NB4 (cell line): ENCODE measurements at regions not wholly inside any gene's neighbourhood (a gene's known extent, or its start where the extent isn't known, plus 50 kb on each side); places are given as distances from the start of the nearest gene placed in this dataset.

Source experiments
- MYC ChIP-seq: IDR thresholded peaks from 2 replicates; pipeline ENCODE4 v1.6.1; 2011; ENCODE audit warnings: low read depth, low read length
- POLR2A ChIP-seq: IDR thresholded peaks from 2 replicates; pipeline ENCODE4 v1.6.1; 2011; ENCODE audit warnings: mild to moderate bottlenecking; ENCODE audit not compliant: insufficient read length; ENCODE audit errors: extremely low read depth
- TF ChIP-seq, protein P1 (sequence below): IDR thresholded peaks from one replicate; pipeline ENCODE4 v1.5.1; 2012; ENCODE audit warnings: low read depth, low read length

DNA sequence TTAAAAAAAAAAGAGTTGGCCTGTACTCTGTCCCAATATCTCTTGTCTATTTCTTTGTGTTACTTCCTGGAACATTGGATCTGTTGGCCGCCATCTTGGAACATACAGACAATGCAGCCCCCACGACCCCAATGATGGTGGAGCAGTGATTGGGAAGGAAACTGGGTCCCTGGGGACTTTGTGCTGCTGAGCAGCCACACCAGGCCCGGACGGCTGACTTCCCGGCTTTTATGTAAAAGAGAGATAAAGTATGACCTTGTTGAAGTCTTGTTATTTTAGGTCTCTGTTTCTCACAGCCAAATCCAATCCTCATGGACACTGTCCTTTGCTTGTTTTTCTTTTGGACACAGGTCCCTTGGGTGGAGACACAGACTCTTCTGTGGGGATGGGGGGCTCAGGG, 204.5 kb downstream of the SALL1 start:
- TF ChIP-seq POLR2A (no peak), MYC (no peak)
- TF ChIP-seq, protein P1, sequence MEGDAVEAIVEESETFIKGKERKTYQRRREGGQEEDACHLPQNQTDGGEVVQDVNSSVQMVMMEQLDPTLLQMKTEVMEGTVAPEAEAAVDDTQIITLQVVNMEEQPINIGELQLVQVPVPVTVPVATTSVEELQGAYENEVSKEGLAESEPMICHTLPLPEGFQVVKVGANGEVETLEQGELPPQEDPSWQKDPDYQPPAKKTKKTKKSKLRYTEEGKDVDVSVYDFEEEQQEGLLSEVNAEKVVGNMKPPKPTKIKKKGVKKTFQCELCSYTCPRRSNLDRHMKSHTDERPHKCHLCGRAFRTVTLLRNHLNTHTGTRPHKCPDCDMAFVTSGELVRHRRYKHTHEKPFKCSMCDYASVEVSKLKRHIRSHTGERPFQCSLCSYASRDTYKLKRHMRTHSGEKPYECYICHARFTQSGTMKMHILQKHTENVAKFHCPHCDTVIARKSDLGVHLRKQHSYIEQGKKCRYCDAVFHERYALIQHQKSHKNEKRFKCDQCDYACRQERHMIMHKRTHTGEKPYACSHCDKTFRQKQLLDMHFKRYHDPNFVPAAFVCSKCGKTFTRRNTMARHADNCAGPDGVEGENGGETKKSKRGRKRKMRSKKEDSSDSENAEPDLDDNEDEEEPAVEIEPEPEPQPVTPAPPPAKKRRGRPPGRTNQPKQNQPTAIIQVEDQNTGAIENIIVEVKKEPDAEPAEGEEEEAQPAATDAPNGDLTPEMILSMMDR: no peak
